NT2/D1 (cell line): ENCODE measurements at regions not wholly inside any gene's neighbourhood (a gene's known extent, or its start where the extent isn't known, plus 50 kb on each side); places are given as distances from the start of the nearest gene placed in this dataset.

Experiments
- SUZ12 ChIP-seq: IDR thresholded peaks from 2 replicates; pipeline ENCODE4 v1.6.1; 2011; ENCODE audit not compliant: insufficient read length, insufficient read depth; ENCODE audit errors: extremely low read depth
- YY1 ChIP-seq: IDR thresholded peaks from 2 replicates; pipeline ENCODE4 v1.6.1; 2011; ENCODE audit not compliant: insufficient read length, insufficient read depth

DNA sequence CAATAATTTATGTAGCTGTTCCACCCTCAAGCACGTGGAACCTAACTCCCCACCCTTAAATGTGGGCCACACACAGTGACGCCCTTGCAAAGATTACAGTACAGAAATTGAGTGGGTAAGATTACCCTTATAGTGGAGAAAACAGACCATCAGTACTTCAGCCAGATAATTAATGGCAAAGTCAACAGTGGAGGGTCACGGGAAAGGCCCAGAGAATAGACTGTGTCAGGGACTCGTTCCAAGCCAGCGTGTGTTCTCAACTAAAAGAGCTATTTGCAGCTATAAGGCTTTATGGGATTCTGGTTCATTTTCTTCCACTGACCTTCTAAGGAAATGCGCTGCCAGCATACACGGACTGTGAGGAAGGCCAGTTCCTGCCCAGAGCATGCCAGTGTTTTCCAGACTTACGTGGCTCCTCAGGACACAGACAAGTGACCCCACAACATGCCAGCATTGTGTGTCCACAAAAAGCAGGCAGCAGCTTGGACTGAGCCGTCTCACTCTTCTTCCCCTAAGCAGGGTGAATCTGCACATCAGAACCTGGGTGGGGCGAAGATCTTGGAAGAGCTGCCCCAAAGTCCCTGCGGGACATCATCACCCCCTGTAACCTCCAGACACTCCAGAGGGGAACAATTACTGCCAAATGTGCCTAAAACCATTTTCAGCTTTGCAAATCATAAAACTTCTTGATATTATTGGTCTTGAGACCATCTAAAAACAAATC, 428.5 kb downstream of the OCA2 start:
- TF ChIP-seq YY1 (no peak), SUZ12 (no peak)
